T-helper 2 cell treated with Interferon-gamma antibody and Interleukin-4, amounts not matched to agents 5 μg/mL and 100 μg/mL, for 36 hours (primary cell): ENCODE measurements at regions not wholly inside any gene's neighbourhood (a gene's known extent, or its start where the extent isn't known, plus 50 kb on each side); places are given as distances from the start of the nearest gene placed in this dataset.

Experiments used
- DNase-seq: peaks from one replicate; pipeline ENCODE4 v3.0.0; 2021; ENCODE audit warnings: low spot score
- H3K27ac Mint-ChIP-seq: one replicate; pipeline ENCODE4 v1.8.0; 2021; ENCODE audit warnings: mild to moderate bottlenecking, mixed read lengths
- H3K27me3 Mint-ChIP-seq: one replicate; pipeline ENCODE4 v1.8.0; 2021; ENCODE audit warnings: low read depth, mixed read lengths
- H3K36me3 Mint-ChIP-seq: one replicate; pipeline ENCODE4 v1.8.0; 2021; ENCODE audit warnings: low read depth, mixed read lengths
- H3K4me1 Mint-ChIP-seq: one replicate; pipeline ENCODE4 v1.8.0; 2021; ENCODE audit warnings: low read depth, mixed read lengths
- H3K4me3 Mint-ChIP-seq: one replicate; pipeline ENCODE4 v1.8.0; 2022; ENCODE audit warnings: mild to moderate bottlenecking, moderate library complexity, mixed read lengths
- H3K9me3 Mint-ChIP-seq: one replicate; pipeline ENCODE4 v1.8.0; 2021; ENCODE audit warnings: mixed read lengths

GRCh38 chr2:82158150-82158549, 1853.6 kb upstream of the LRRTM1 start:
- Mint-ChIP-seq H3K36me3 (no peaks in the 10 kb centered on the region), H3K9me3 (peaks cover 13% of the 10 kb centered on the region), H3K4me3 (no peak overlapping the region), H3K27ac (no peak overlapping the region), H3K27me3 (no peaks in the 10 kb centered on the region), H3K4me1 (no peaks in the 10 kb centered on the region)
- no peak for DNase-seq

- Mint-ChIP-seq H3K9me3 (peaks cover 14% of the 10 kb centered on the region), H3K27me3 (no peaks in the 10 kb centered on the region), H3K4me3 (no peak overlapping the region), H3K4me1 (no peaks in the 10 kb centered on the region), H3K36me3 (no peaks in the 10 kb centered on the region), H3K27ac (no peak overlapping the region)
- no peak for DNase-seq
Observed at GRCh38 chr2:82155469-82155868, 1850.9 kb upstream of the LRRTM1 start.

GRCh38 chr2:82143343-82143742, 1838.8 kb upstream of the LRRTM1 start:
- Mint-ChIP-seq H3K9me3 (peaks cover 26% of the 10 kb centered on the region), H3K4me3 (no peak overlapping the region)
- DNase-seq = no peak

GRCh38 chr2:82139979-82140611, 1835.5 kb upstream of the LRRTM1 start:
- H3K9me3 Mint-ChIP-seq = peaks cover 35% of the 10 kb centered on the region
- no peak overlapping the region for H3K4me3 Mint-ChIP-seq
- H3K27me3 Mint-ChIP-seq = no peaks in the 10 kb centered on the region
- H3K36me3 Mint-ChIP-seq = no peaks in the 10 kb centered on the region
- no peak overlapping the region for H3K27ac Mint-ChIP-seq
- DNase-seq = no peak
- H3K4me1 Mint-ChIP-seq = no peaks in the 10 kb centered on the region

More at GRCh38 chr2:82143343-82143742, 1838.8 kb upstream of the LRRTM1 start:
- no peaks in the 10 kb centered on the region for H3K4me1 Mint-ChIP-seq
- no peak overlapping the region for H3K27ac Mint-ChIP-seq
- no peaks in the 10 kb centered on the region for H3K36me3 Mint-ChIP-seq
- H3K27me3 Mint-ChIP-seq = no peaks in the 10 kb centered on the region

GRCh38 chr2:82137441-82137840, 1832.9 kb upstream of the LRRTM1 start:
- H3K9me3 Mint-ChIP-seq = peaks cover 30% of the 10 kb centered on the region
- no peaks in the 10 kb centered on the region for H3K27me3 Mint-ChIP-seq
- H3K4me3 Mint-ChIP-seq = no peak overlapping the region
- DNase-seq = no peak
- H3K36me3 Mint-ChIP-seq = no peaks in the 10 kb centered on the region
- no peaks in the 10 kb centered on the region for H3K4me1 Mint-ChIP-seq
- no peak overlapping the region for H3K27ac Mint-ChIP-seq

- Mint-ChIP-seq H3K27me3 (no peaks in the 10 kb centered on the region), H3K4me3 (no peak overlapping the region), H3K9me3 (peaks cover 40% of the 10 kb centered on the region)
Observed at GRCh38 chr2:82128051-82128450, 1823.5 kb upstream of the LRRTM1 start.

GRCh38 chr2:82124629-82125028, 1820.1 kb upstream of the LRRTM1 start:
- H3K36me3 Mint-ChIP-seq = no peaks in the 10 kb centered on the region
- no peaks in the 10 kb centered on the region for H3K4me1 Mint-ChIP-seq
- no peak for DNase-seq
- H3K9me3 Mint-ChIP-seq = peaks cover 42% of the 10 kb centered on the region
- H3K27me3 Mint-ChIP-seq = no peaks in the 10 kb centered on the region
- H3K27ac Mint-ChIP-seq = no peak overlapping the region
- no peak overlapping the region for H3K4me3 Mint-ChIP-seq

More at GRCh38 chr2:82128051-82128450, 1823.5 kb upstream of the LRRTM1 start:
- H3K36me3 Mint-ChIP-seq = no peaks in the 10 kb centered on the region
- no peaks in the 10 kb centered on the region for H3K4me1 Mint-ChIP-seq
- no peak overlapping the region for H3K27ac Mint-ChIP-seq
- no peak for DNase-seq

- Mint-ChIP-seq H3K27ac (no peak overlapping the region), H3K36me3 (no peaks in the 10 kb centered on the region), H3K4me1 (no peaks in the 10 kb centered on the region), H3K27me3 (no peaks in the 10 kb centered on the region), H3K9me3 (peaks cover 32% of the 10 kb centered on the region), H3K4me3 (no peak overlapping the region)
- no peak for DNase-seq
Observed at GRCh38 chr2:82120654-82121053, 1816.1 kb upstream of the LRRTM1 start.

- H3K9me3 Mint-ChIP-seq = peaks cover 27% of the 10 kb centered on the region
- H3K27me3 Mint-ChIP-seq = no peaks in the 10 kb centered on the region
- H3K27ac Mint-ChIP-seq = no peak overlapping the region
- H3K36me3 Mint-ChIP-seq = no peaks in the 10 kb centered on the region
- DNase-seq = no peak
- no peak overlapping the region for H3K4me3 Mint-ChIP-seq
- H3K4me1 Mint-ChIP-seq = no peaks in the 10 kb centered on the region
Observed at GRCh38 chr2:82120115-82120514, 1815.6 kb upstream of the LRRTM1 start.

GRCh38 chr2:82109418-82109817, 1804.9 kb upstream of the LRRTM1 start:
- no peak overlapping the region for H3K4me3 Mint-ChIP-seq
- no peaks in the 10 kb centered on the region for H3K4me1 Mint-ChIP-seq
- no peak for DNase-seq
- H3K27ac Mint-ChIP-seq = no peak overlapping the region
- H3K36me3 Mint-ChIP-seq = no peaks in the 10 kb centered on the region
- H3K27me3 Mint-ChIP-seq = no peaks in the 10 kb centered on the region
- peaks cover 47% of the 10 kb centered on the region for H3K9me3 Mint-ChIP-seq

GRCh38 chr2:82098617-82099016, 1794.1 kb upstream of the LRRTM1 start:
- Mint-ChIP-seq H3K27ac (no peak overlapping the region), H3K9me3 (peaks cover 13% of the 10 kb centered on the region), H3K4me1 (no peaks in the 10 kb centered on the region), H3K27me3 (no peaks in the 10 kb centered on the region), H3K4me3 (no peak overlapping the region), H3K36me3 (no peaks in the 10 kb centered on the region)
- no peak for DNase-seq

GRCh38 chr2:82089518-82089917, 1785.0 kb upstream of the LRRTM1 start:
- Mint-ChIP-seq H3K27me3 (no peaks in the 10 kb centered on the region), H3K9me3 (peaks cover 36% of the 10 kb centered on the region), H3K4me1 (no peaks in the 10 kb centered on the region), H3K27ac (no peak overlapping the region), H3K36me3 (no peaks in the 10 kb centered on the region), H3K4me3 (no peak overlapping the region)
- no peak for DNase-seq

GRCh38 chr2:82084679-82085392, 1780.3 kb upstream of the LRRTM1 start:
- DNase-seq = no peak
- Mint-ChIP-seq H3K27me3 (no peaks in the 10 kb centered on the region), H3K36me3 (no peaks in the 10 kb centered on the region), H3K27ac (no peak overlapping the region), H3K4me1 (no peaks in the 10 kb centered on the region), H3K9me3 (peaks cover 41% of the 10 kb centered on the region), H3K4me3 (no peak overlapping the region)

GRCh38 chr2:82075875-82076274, 1771.3 kb upstream of the LRRTM1 start:
- no peak for DNase-seq
- H3K36me3 Mint-ChIP-seq = no peaks in the 10 kb centered on the region
- no peak overlapping the region for H3K4me3 Mint-ChIP-seq
- H3K9me3 Mint-ChIP-seq = peaks cover 53% of the 10 kb centered on the region
- no peak overlapping the region for H3K27ac Mint-ChIP-seq
- no peaks in the 10 kb centered on the region for H3K27me3 Mint-ChIP-seq
- no peaks in the 10 kb centered on the region for H3K4me1 Mint-ChIP-seq

GRCh38 chr2:82062463-82062862, 1757.9 kb upstream of the LRRTM1 start:
- no peak for DNase-seq
- H3K4me3 Mint-ChIP-seq = no peak overlapping the region
- H3K4me1 Mint-ChIP-seq = no peaks in the 10 kb centered on the region
- no peaks in the 10 kb centered on the region for H3K36me3 Mint-ChIP-seq
- no peaks in the 10 kb centered on the region for H3K27me3 Mint-ChIP-seq
- peaks cover 29% of the 10 kb centered on the region for H3K9me3 Mint-ChIP-seq
- no peak overlapping the region for H3K27ac Mint-ChIP-seq
